ENCODE measurements at regions not wholly inside any gene's neighbourhood (a gene's known extent, or its start where the extent isn't known, plus 50 kb on each side); places are given as distances from the start of the nearest gene placed in this dataset.

DNA sequence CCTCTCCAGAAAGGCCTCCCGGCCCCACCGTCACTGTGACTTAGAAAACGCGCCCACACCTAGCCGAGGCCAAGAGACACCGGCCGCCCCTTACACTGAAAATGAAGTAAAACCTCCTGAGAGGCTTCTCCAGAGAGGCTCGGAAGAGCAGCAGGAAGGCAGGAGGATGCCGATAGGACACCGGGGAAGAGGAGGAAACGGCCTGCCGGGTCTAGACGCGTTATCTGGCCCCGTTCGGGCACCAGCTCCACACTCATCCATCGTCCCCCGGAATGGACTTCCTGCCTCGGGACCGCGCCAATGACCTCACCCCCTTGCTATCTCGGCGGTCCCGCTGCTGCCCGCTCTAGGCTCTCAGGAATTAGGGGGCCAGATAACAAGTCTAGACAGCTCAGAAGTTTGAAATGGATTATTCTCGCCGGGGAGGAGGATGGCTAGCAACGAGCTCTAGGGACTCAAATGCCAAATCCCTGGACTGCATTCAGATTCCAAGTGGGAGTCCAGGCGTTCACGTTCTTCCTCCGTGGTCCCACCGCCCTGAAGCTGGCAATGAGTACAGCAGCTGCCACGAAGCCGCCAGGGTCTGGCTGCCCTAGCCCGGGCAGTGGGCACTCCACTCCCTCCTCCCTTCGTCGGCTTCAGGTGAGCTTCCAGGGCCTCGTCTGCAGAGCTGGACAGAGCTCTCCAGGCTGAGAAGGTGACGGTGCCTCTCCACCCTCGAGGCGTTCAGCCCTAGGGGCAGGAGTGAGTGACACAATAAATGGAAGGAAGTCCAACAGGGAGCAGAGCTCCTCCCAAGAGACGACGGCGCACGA is 350.9 kb downstream of the FOXL1 start:
- no peaks in the 10 kb centered on the region for H3K79me2 ChIP-seq (ENCODE audit: control insufficient read depth, insufficient read depth, low read length)
- no peaks in the 10 kb centered on the region; the same call in 2 of the 3 replicates for H3K9me3 ChIP-seq (replicated peaks; ENCODE audit: control insufficient read depth, insufficient read depth, low read length)
- H3K4me3 ChIP-seq, result no peak overlapping the region
- no peaks in the 10 kb centered on the region for H3K36me3 ChIP-seq (ENCODE audit: control insufficient read depth in 2 of 2, insufficient read depth in 2 of 2, low read length in 1 of 2)
- no peaks in the 10 kb centered on the region for H3K4me1 ChIP-seq (ENCODE audit: control insufficient read depth, insufficient read depth, low read length)
- in situ Hi-C loops (cut with MboI), result no loop called here
- intact Hi-C loops (cut with micrococcal nuclease; ENCODE audit: unreplicated experiment), result no loop called here
- no peaks in the 10 kb centered on the region for H4K20me1 ChIP-seq (ENCODE audit: control insufficient read depth, insufficient read depth)
- no peak overlapping the region for H2AFZ ChIP-seq (ENCODE audit: control insufficient read depth, low read depth, low read length)
- CTCF ChIA-PET, result no interaction called here
- POLR2A ChIA-PET, result no interaction called here
- DNase-seq (ENCODE audit: low read depth, low spot score), result no peak
- RAD21 ChIA-PET (ENCODE audit: unreplicated experiment), result no interaction called here
- BruUV-seq (replicated peaks), result no TSS peak
- SMC1A ChIA-PET (ENCODE audit: uncharacterized antibody, unreplicated experiment), result no interaction called here
- whole genome bisulfite sequencing (ENCODE audit: insufficient coverage, insufficient replicate concordance, low lambda C conversion rate, missing lambda C conversion rate), result 13% methylated on average over 39 of the region's 45 CpGs
- TF ChIP-seq CHD1 (IDR thresholded peaks at IDR 0.05; ENCODE audit: low read depth, low read length), result no peak
- no peak for TF ChIP-seq JUNB (IDR thresholded peaks at IDR 0.05)
- TF ChIP-seq SMAD5 (IDR thresholded peaks at IDR 0.05; ENCODE audit: low read depth), result no peak
- TF ChIP-seq SIX5 (IDR thresholded peaks at IDR 0.05; ENCODE audit: low read depth, low read length, severe bottlenecking), result no peak
- TF ChIP-seq HSF1 (IDR thresholded peaks at IDR 0.05; ENCODE audit: low read depth, low read length), result no peak
- no peak for TF ChIP-seq EP300 (IDR thresholded peaks at IDR 0.05; ENCODE audit: borderline replicate concordance in 1 of 2, control insufficient read depth in 1 of 2, low read depth in 2 of 2, low read length in 2 of 2)
- no peak for TF ChIP-seq KLF5 (IDR thresholded peaks at IDR 0.05; ENCODE audit: partially characterized antibody)
- TF ChIP-seq RCOR1 (conservative IDR thresholded peaks at IDR 0.05; ENCODE audit: low read depth, low read length), result no peak
- no peak for TF ChIP-seq SRF (IDR thresholded peaks at IDR 0.05; ENCODE audit: low read depth in 2 of 2, low read length in 2 of 2)
- TF ChIP-seq WRNIP1 (IDR thresholded peaks at IDR 0.05; ENCODE audit: borderline replicate concordance, low read depth, low read length), result no peak
- TF ChIP-seq BHLHE40 (IDR thresholded peaks at IDR 0.05; ENCODE audit: borderline replicate concordance in 1 of 2, low read depth in 2 of 2, low read length in 1 of 2), result no peak
- no peak overlapping the region for H3K27ac ChIP-seq (ENCODE audit: control insufficient read depth, insufficient read depth)
- no peak for ATAC-seq
- no peak overlapping the region for H3K9ac ChIP-seq (ENCODE audit: control insufficient read depth, insufficient read depth, low read length)
- peaks cover 1 to 6% of the 10 kb centered on the region in 2 experiments; a peak in 2 of 4 replicates for H3K27me3 ChIP-seq (replicated peaks in 1 of 2; ENCODE audit: control insufficient read depth in 2 of 2, insufficient read depth in 2 of 2, low read length in 1 of 2)
- no peak for FAIRE-seq
- no peak overlapping the region for H3K4me2 ChIP-seq (ENCODE audit: control insufficient read depth, insufficient read depth)
